GM12865 (cell line): ENCODE measurements at regions not wholly inside any gene's neighbourhood (a gene's known extent, or its start where the extent isn't known, plus 50 kb on each side); places are given as distances from the start of the nearest gene placed in this dataset.
"Not testable (repeated sequence)": the region's sequence is repeated elsewhere in the genome, so short reads cannot be mapped to it uniquely, and the experiment has no call there.

ENCODE experiments used
- DNase-seq: peaks from one replicate; pipeline ENCODE4 v3.0.0; 2010; ENCODE audit warnings: low read depth
- H3K4me3 ChIP-seq: 2 replicates; pipeline ENCODE4 v1.5.1; 2011; ENCODE audit warnings: mild to moderate bottlenecking, low read depth, low read length, control low read depth
- CTCF ChIP-seq: IDR thresholded peaks from 2 replicates; pipeline ENCODE4 v1.5.1; 2011; ENCODE audit warnings: low read length, control low read depth, low read depth, inconsistent platforms; ENCODE audit not compliant: insufficient read depth; ENCODE audit errors: missing control alignments

GRCh38 chr2:7377916-7378569 lies 460.8 kb downstream of the RNF144A start:
- H3K4me3 ChIP-seq, result no peak overlapping the region
- DNase-seq, result no peak
- TF ChIP-seq CTCF, result no peak

GRCh38 chr2:7378591-7378990 lies 461.4 kb downstream of the RNF144A start:
- DNase-seq, result no peak
- no peak for TF ChIP-seq CTCF
- H3K4me3 ChIP-seq, result no peak overlapping the region

DNA sequence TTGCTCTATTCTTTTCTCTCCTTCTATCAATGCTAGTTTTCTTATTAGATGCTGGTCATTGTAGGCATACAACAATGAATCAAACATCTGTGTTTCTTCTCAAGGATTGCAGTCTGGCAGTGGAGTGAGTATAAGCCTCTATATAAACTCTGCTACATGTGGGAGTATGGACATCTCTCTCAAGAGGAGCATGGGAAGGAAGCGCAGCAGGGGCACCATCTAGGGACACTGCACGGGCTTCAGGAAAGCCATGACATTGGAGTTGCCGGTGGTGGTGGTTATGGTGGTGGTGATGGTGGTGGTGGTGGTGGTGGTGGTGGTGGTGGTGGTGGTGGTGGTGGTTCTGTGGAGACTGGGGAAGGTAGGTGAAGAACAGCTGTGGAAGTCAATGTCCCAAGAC lies 462.6 kb downstream of the RNF144A start:
- TF ChIP-seq CTCF, result peak; percentile 45
- no peak overlapping the region for H3K4me3 ChIP-seq
- DNase-seq, result peak; percentile 39

DNA sequence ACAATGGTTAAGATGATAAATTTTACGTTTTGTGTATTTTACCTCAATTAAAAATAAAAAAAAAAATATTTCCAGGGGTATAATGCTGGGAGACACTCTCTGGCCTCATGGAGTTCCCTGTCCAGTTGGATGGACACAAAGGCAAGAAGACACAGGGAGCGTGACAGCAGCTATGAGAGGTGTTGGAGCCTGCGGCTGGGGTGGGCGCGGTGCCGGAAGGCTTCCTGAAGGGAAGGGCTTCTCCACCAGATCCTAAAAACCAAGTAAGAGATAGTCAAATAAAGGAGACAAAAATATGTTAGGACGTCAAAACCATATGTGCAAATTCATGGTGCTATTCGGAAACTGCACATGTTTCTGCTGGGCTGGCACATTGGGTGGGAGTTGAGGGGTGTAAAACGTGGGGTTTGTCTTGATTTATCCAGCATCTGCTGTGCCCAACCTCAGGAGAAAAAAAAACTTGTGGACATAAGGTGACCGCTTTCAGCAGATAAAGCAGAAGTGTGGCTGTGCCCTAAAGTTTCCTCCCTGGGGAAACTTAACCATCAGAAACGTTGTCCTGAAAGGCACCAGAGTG lies 467.6 kb downstream of the RNF144A start:
- H3K4me3 ChIP-seq, result no peak overlapping the region
- no peak for TF ChIP-seq CTCF
- DNase-seq, result no peak

- not testable (repeated sequence) for H3K4me3 ChIP-seq, DNase-seq
Measured at GRCh38 chr2:7390311-7390710, 473.1 kb downstream of the RNF144A start.

DNA sequence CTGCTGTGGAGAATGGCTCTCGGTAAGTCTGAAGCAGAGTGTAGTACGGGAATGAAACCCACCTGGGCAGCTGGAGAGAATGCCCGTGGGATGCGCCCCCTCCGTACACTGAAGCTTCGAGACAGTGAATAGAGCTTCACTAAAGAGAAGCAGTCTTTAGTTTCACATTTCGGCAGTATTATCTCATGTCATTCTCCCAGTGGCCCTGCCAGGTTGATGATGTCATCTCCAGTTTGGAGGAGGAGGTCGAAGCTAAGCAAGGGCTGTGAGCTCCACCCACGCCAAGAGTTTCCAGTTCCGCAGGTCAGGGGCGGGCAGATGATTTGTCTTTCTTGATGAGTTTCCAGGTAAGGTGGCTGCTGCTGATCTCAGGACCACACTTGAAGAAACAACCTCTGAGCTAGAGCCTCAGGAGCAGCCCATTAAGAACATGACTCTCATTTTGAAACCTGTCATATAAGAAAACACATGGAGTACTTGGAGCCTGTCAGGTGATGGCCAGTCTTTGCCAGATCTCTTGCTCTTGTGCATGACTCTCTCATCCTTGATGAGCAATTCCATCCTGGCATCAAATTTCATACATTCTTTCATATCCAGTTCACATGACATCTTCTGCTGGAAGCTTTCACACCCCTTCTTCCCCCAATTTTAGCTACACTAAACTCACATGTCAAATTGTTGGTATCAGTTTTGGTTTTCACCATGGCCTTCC lies 475.0 kb downstream of the RNF144A start:
- no peak overlapping the region for H3K4me3 ChIP-seq
- no peak for DNase-seq

More for the DNA sequence above, 475.0 kb downstream of the RNF144A start:
- no peak for TF ChIP-seq CTCF
